Muscle layer of duodenum (tissue), 2 donors: ENCODE measurements at regions not wholly inside any gene's neighbourhood (a gene's known extent, or its start where the extent isn't known, plus 50 kb on each side); places are given as distances from the start of the nearest gene placed in this dataset.

ENCODE experiments used
- H3K27ac ChIP-seq: one replicate; pipeline ENCODE4 v1.7.0; 2013; ENCODE audit warnings: mild to moderate bottlenecking, low read length
- H3K27me3 ChIP-seq: one replicate; pipeline ENCODE4 v1.7.0; 2013; ENCODE audit warnings: low read depth, mild to moderate bottlenecking, control low read depth, low read length
- H3K36me3 ChIP-seq, 2 donors: one replicate each; pipeline ENCODE4 v1.7.0; 2013; ENCODE audit warnings: low read length in 2 of 2, control low read depth in 1 of 2, mild to moderate bottlenecking in 1 of 2; ENCODE audit not compliant: insufficient read depth in 2 of 2, control insufficient read depth in 1 of 2
- H3K4me1 ChIP-seq, 2 donors: one replicate each; pipeline ENCODE4 v1.7.0; 2013; ENCODE audit warnings: low read length in 2 of 2, mild to moderate bottlenecking in 2 of 2, control low read depth in 1 of 2, moderate library complexity in 1 of 2; ENCODE audit not compliant: insufficient read depth in 2 of 2, control insufficient read depth in 1 of 2
- H3K4me3 ChIP-seq, 2 donors: one replicate each; pipeline ENCODE4 v1.7.0; 2013; ENCODE audit warnings: low read length in 2 of 2, low read depth in 1 of 2, mild to moderate bottlenecking in 1 of 2
- H3K9me3 ChIP-seq, 2 donors: one replicate each; pipeline ENCODE4 v1.7.0; 2013; ENCODE audit warnings: low read length in 2 of 2, control low read depth in 1 of 2, mild to moderate bottlenecking in 1 of 2; ENCODE audit not compliant: control insufficient read depth in 1 of 2
- donor health status: healthy.

- H3K36me3 ChIP-seq = no peaks in the 10 kb centered on the region
- peaks cover 8 to 10% of the 10 kb centered on the region in 2 donors for H3K9me3 ChIP-seq
- H3K4me1 ChIP-seq = no peaks in the 10 kb centered on the region
- H3K4me3 ChIP-seq = no peak overlapping the region
- no peaks in the 10 kb centered on the region for H3K27me3 ChIP-seq
- H3K27ac ChIP-seq = no peak overlapping the region
Observed at GRCh38 chr5:171607863-171608262, 177.8 kb upstream of the SMIM23 start.

DNA sequence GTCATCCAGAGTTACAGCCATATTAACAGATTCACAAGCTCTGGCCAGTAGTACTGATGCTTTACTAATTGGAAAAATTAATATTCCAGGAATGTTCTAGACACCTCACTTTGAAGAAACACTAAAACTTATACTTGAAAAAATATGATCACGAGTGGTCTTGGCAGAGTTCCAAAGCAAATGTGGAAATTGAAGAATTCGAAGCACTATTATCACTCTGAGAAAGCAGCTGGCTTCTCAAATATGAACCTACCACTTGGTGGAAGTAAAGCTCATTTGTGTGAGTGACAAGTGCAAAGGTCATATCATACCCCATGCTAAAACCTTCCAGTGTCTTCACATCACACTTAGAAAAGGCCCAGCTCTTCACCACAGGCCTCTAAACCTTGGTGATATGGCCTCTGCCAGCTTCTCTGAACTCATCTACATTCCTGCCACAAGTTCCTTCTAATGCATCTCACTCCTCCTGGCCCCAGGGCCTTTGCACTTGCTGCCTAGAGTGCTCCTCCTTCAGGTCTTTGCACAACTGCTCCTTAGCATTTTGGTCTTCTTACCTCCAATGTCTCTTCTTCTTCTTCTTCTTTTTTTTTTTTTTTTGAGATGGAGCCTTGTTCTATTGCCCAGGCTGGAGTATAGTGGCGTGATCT is 175.7 kb upstream of the SMIM23 start:
- H3K27me3 ChIP-seq = no peaks in the 10 kb centered on the region

GRCh38 chr5:171610686-171611085 is 174.9 kb upstream of the SMIM23 start:
- no peak overlapping the region for H3K4me3 ChIP-seq
- H3K4me1 ChIP-seq = no peaks in the 10 kb centered on the region
- H3K9me3 ChIP-seq = peaks cover 8 to 10% of the 10 kb centered on the region in 2 donors
- no peaks in the 10 kb centered on the region for H3K27me3 ChIP-seq
- no peaks in the 10 kb centered on the region for H3K36me3 ChIP-seq
- H3K27ac ChIP-seq = no peak overlapping the region

More for the DNA sequence above, 175.7 kb upstream of the SMIM23 start:
- H3K4me3 ChIP-seq = no peak overlapping the region
- H3K36me3 ChIP-seq = no peaks in the 10 kb centered on the region
- H3K9me3 ChIP-seq = peaks cover 8 to 10% of the 10 kb centered on the region in 2 donors
- H3K27ac ChIP-seq = no peak overlapping the region
- H3K4me1 ChIP-seq = no peaks in the 10 kb centered on the region

DNA sequence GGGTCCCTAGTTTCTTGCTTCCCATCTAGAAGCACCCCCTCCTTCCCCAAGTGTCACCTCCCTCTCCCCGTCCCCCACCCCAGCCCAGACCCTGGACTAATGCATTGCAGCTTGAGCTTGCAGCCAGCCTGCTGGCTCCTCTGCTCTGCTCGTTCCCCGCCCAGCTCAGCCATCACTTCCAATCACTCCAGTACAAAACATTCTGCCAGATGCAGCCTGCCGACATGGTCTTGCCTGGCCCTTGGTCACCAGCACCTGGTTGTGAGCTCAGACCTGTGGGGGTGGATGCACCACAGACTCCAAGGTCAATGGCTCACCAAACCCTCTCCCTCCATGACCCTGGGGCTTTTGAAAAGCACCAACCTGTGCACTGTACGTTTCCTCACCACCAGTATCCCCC is 172.9 kb upstream of the SMIM23 start:
- Histone ChIP-seq H3K9me3 (peaks cover 3 to 6% of the 10 kb centered on the region in 2 donors), H3K27me3 (no peaks in the 10 kb centered on the region), H3K36me3 (no peaks in the 10 kb centered on the region), H3K4me3 (no peak overlapping the region), H3K4me1 (no peaks in the 10 kb centered on the region), H3K27ac (no peak overlapping the region)

GRCh38 chr5:171614511-171614910 is 171.1 kb upstream of the SMIM23 start:
- Histone ChIP-seq H3K9me3 (no peaks in the 10 kb centered on the region), H3K4me1 (no peaks in the 10 kb centered on the region), H3K4me3 (no peak overlapping the region), H3K36me3 (no peaks in the 10 kb centered on the region), H3K27ac (no peak overlapping the region), H3K27me3 (no peaks in the 10 kb centered on the region)

DNA sequence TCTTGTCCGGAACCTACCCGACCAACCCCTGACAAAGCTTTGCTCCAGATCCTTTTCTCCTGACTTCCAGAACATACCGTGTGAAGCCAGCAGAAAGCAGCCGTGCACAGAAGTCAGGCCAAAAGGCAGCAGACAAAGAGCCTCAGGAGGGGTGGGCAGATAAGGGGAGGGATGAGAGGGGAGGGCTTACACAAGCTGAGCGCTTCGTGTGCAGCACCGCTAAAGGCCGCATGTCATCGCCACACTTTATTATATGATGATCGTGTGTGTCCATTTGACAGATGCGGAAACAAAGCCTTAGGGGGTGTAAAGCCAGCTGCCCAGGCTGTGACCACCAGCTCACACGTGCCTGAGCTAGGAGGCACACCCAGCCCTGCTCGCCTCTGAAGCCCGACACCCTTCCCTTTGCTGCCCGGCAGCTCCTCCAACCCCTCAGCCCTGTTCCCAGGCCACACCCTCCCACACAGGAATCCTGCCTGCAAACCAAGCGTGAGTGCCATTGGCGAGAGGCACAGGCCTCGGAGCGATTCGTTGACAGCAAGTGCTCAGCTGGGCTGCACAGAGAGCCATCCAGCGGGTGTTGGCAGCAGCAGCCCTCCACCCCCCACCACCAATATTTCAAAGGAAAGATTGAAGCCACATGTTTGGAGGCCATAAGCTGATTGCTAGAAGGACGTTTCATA is 170.5 kb upstream of the SMIM23 start:
- Histone ChIP-seq H3K4me3 (no peak overlapping the region), H3K4me1 (no peaks in the 10 kb centered on the region), H3K27ac (no peak overlapping the region), H3K9me3 (no peaks in the 10 kb centered on the region), H3K27me3 (no peaks in the 10 kb centered on the region), H3K36me3 (no peaks in the 10 kb centered on the region)

- H3K4me1 ChIP-seq = no peaks in the 10 kb centered on the region
- H3K27me3 ChIP-seq = no peaks in the 10 kb centered on the region
- no peak overlapping the region for H3K4me3 ChIP-seq
- no peaks in the 10 kb centered on the region for H3K9me3 ChIP-seq
- no peak overlapping the region for H3K27ac ChIP-seq
- H3K36me3 ChIP-seq = no peaks in the 10 kb centered on the region
Observed at GRCh38 chr5:171615705-171616640, 169.6 kb upstream of the SMIM23 start.

GRCh38 chr5:171617266-171617665 is 168.4 kb upstream of the SMIM23 start:
- Histone ChIP-seq H3K9me3 (no peaks in the 10 kb centered on the region), H3K27ac (no peak overlapping the region), H3K36me3 (no peaks in the 10 kb centered on the region), H3K4me1 (no peaks in the 10 kb centered on the region), H3K4me3 (no peak overlapping the region), H3K27me3 (no peaks in the 10 kb centered on the region)

DNA sequence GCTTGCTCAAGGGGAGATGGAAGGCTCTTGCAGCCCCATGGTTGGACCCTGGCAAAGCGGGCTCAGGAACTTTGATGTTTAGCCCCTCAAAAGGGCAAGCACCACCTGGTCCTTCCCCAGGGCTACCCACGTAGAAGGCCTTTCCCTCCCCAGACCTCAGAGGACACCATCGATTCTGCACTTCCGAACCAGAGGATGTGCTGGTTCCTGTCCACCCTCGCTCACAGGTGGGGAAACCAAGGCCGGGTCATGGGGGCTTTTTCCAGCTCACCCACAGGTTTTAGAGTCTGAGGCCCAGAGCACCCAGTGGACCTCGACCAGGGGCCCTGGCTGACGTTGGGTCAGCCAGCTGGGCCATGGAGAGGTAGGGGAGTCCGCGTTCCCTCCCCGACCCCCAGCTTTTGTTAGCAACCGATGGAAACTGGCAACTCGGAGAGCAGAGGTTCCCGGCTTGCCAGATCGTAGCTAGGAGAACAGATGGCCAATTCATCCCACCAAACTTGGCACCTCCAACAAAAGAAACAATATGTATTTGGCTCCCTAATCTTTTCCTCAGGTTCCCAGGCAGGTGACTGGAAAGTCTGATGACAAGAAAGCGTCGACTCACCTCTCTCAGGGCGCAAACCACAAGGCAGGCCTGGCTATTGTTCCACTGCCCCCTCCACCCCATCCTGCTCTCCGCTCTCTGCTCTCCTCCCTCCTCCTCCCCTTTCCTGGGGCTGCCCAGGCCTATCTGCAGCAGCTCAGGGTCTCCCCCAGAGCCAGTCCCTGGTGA is 167.6 kb upstream of the SMIM23 start:
- Histone ChIP-seq H3K36me3 (no peaks in the 10 kb centered on the region), H3K27me3 (no peaks in the 10 kb centered on the region), H3K4me1 (no peaks in the 10 kb centered on the region), H3K4me3 (no peak overlapping the region), H3K27ac (no peak overlapping the region), H3K9me3 (no peaks in the 10 kb centered on the region)

DNA sequence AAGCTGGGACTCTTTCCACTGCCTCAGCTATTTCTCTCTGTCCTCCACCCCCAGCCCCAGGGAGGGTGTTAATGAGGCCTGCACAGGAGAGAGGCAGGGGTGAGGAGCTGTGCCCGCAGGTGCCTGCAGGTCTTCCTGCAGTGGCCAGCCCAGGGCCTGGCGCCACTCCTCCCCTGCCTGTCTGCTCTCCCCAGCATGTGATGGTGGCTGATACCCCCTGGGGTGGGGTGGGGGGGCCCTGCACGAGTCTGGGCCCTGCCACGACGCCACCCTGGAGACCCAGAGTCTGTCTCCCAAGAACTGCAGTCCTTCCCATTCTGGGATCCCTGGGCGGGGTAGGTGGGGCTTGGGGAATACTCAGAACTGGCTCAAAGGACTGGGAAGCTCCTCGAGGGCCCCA is 166.4 kb upstream of the SMIM23 start:
- no peaks in the 10 kb centered on the region for H3K36me3 ChIP-seq
- no peaks in the 10 kb centered on the region for H3K4me1 ChIP-seq
- no peak overlapping the region for H3K4me3 ChIP-seq
- H3K9me3 ChIP-seq = no peaks in the 10 kb centered on the region
- H3K27me3 ChIP-seq = no peaks in the 10 kb centered on the region
- H3K27ac ChIP-seq = no peak overlapping the region

GRCh38 chr5:171619744-171620143 is 165.9 kb upstream of the SMIM23 start:
- no peaks in the 10 kb centered on the region for H3K36me3 ChIP-seq
- no peaks in the 10 kb centered on the region for H3K4me1 ChIP-seq
- H3K4me3 ChIP-seq = no peak overlapping the region
- no peaks in the 10 kb centered on the region for H3K27me3 ChIP-seq
- no peaks in the 10 kb centered on the region for H3K9me3 ChIP-seq
- H3K27ac ChIP-seq = no peak overlapping the region
